ENCODE measurements at regions not wholly inside any gene's neighbourhood (a gene's known extent, or its start where the extent isn't known, plus 50 kb on each side); places are given as distances from the start of the nearest gene placed in this dataset.

DNA sequence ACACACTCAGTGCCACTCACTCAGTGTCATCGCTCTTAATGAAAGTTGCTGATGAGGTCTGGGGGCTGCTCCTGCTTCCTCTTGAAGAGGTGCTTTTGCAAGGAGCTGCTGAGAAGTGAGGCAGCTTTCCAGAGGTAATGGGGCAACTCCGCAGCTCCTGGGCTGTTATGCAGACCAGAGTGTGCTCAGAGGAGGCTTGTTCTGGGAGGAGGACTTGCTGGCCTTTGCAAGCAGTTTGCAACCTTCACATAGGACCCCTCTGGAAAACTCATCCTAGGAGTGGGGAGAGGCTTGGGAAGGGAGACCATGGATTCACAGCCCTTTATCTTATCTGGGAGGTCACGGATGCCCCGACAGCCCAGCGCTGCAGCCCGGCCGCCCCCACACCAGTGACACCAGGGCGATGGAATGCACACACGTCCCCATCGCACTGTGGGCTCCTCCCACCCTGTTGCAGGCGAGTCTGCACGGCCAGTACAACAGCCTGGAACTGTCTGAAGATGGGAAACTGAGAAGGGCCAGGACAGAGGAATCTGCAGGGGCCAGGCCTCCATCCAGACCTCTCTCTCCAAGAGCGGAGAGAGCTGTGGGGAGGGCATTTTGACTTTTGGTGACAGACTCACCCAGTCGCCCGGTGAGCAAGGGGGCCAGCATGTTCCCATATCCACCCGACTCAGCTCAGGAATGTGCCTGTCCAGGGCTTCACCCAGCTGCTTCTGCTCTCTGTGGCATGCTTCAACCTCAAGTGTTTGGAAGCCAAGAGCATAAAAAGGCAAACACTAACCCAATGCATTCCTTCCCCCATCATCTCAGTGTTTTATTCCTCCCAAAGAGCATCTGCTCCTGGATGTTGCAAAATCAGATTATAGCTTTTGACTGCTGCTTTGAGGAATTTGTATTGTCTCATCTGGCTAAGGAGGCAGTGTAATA is 78.6 kb upstream of the ZNF469 start:
- Mint-ChIP-seq H3K36me3 (no peaks in the 10 kb centered on the region), H3K4me1 (ENCODE audit: unreplicated experiment) (peaks cover 4% of the 10 kb centered on the region), H3K27ac (no peak overlapping the region), H3K27me3 (peaks cover 13% of the 10 kb centered on the region), H3K4me3 (no peak overlapping the region), H3K9me3 (no peaks in the 10 kb centered on the region)
- no peak for TF ChIP-seq CTCF (conservative IDR thresholded peaks at IDR 0.05)
- DNase-seq (ENCODE audit: extremely low spot score, unreplicated experiment), result no peak

- DNase-seq (ENCODE audit: extremely low spot score, unreplicated experiment), result no peak
- no peak overlapping the region for H3K4me3 Mint-ChIP-seq
- no peaks in the 10 kb centered on the region for H3K36me3 Mint-ChIP-seq
- no peaks in the 10 kb centered on the region for H3K9me3 Mint-ChIP-seq
- H3K4me1 Mint-ChIP-seq (ENCODE audit: unreplicated experiment), result peaks cover 4% of the 10 kb centered on the region
- H3K27ac Mint-ChIP-seq, result no peak overlapping the region
- TF ChIP-seq CTCF (conservative IDR thresholded peaks at IDR 0.05), result no peak
- peaks cover 12% of the 10 kb centered on the region for H3K27me3 Mint-ChIP-seq
These were observed 77.6 kb upstream of the ZNF469 start for GRCh38 chr16:88305176-88305575.

- H3K27ac Mint-ChIP-seq, result no peak overlapping the region
- peaks cover 10% of the 10 kb centered on the region for H3K27me3 Mint-ChIP-seq
- no peak for TF ChIP-seq CTCF (conservative IDR thresholded peaks at IDR 0.05)
- no peaks in the 10 kb centered on the region for H3K9me3 Mint-ChIP-seq
- no peaks in the 10 kb centered on the region for H3K36me3 Mint-ChIP-seq
- DNase-seq (ENCODE audit: extremely low spot score, unreplicated experiment), result no peak
- peaks cover 4% of the 10 kb centered on the region for H3K4me1 Mint-ChIP-seq (ENCODE audit: unreplicated experiment)
- no peak overlapping the region for H3K4me3 Mint-ChIP-seq
These were observed 76.3 kb upstream of the ZNF469 start for GRCh38 chr16:88306411-88306810.

DNA sequence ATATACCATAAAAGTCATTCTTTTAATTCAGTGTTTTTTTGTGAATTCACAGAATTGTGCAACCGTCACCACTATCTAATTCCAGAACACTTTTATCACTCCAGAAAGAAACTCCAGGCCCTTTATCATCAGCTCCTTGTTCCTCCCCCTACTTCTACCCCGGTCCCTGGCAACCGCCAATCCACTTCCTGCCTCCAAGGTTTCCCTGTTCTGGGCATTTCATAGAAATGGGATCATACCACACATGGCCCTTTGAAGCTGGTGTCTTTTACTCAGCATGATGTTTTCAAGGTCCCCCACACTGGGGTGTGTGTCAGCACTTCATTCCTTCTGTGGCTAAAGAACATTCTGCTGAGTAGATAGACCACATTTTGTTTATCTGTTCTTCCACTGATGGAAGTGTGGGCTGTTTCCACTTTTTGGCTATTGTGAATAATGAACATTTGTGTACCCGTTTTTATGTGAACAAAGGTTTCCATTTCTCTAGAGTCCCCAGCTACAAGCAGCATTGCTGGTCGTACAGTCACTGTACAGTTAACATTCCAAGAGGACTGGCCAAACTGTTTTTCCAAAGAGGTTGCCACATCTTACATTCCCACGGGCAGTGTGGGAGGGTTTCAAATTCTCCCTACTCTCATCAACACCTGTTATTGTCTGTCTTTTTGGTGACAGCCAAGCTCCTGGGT is 75.8 kb upstream of the ZNF469 start:
- no peak for TF ChIP-seq CTCF (conservative IDR thresholded peaks at IDR 0.05)
- no peak overlapping the region for H3K4me3 Mint-ChIP-seq
- no peak for DNase-seq (ENCODE audit: extremely low spot score, unreplicated experiment)
- peaks cover 4% of the 10 kb centered on the region for H3K4me1 Mint-ChIP-seq (ENCODE audit: unreplicated experiment)
- no peaks in the 10 kb centered on the region for H3K36me3 Mint-ChIP-seq
- H3K27ac Mint-ChIP-seq, result no peak overlapping the region
- peaks cover 4% of the 10 kb centered on the region for H3K9me3 Mint-ChIP-seq
- peaks cover 7% of the 10 kb centered on the region for H3K27me3 Mint-ChIP-seq

DNA sequence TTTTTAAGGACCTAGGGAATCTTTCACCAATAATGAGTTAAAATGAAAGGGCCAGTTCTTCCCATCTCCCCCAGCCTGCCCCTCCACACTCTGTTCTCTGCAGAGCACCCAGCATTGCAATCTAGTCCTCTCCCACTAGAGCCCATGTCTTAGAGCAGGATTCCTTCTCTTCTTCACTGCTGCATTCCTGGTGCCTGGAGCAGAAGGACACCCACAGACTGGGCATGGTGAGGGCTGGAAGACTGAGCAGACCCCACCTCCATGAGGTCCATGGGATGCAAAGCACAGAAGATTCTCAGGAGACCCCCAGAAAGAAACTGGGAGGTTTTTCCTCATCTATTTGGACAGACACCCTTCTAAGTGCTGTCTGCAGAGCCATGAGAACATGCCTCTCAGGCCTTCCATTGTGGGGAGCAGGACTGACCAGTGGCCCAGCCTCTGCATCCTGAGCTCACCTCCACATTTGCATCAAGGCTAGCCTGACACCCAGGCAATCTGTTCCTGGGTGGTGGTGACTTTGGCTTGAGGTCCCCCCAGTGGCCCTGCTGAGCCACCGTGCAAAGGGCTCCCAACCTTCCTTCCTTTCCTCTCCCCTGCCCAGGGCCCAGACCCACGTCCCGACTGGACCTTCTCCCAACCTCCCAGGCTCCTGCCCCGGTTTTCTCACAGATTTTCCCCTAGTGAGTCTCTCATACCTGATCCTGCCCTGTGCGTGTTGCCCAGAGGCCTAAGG is 74.2 kb upstream of the ZNF469 start:
- H3K27ac Mint-ChIP-seq, result no peak overlapping the region
- no peaks in the 10 kb centered on the region for H3K36me3 Mint-ChIP-seq
- H3K27me3 Mint-ChIP-seq, result peaks cover 11% of the 10 kb centered on the region
- no peak for DNase-seq (ENCODE audit: extremely low spot score, unreplicated experiment)
- H3K4me1 Mint-ChIP-seq (ENCODE audit: unreplicated experiment), result peaks cover 4% of the 10 kb centered on the region
- H3K4me3 Mint-ChIP-seq, result no peak overlapping the region
- H3K9me3 Mint-ChIP-seq, result peaks cover 10% of the 10 kb centered on the region
- no peak for TF ChIP-seq CTCF (conservative IDR thresholded peaks at IDR 0.05)

Measured in type B pancreatic cell (in vitro differentiated cells).